H1 (cell line): ENCODE measurements at regions not wholly inside any gene's neighbourhood (a gene's known extent, or its start where the extent isn't known, plus 50 kb on each side); places are given as distances from the start of the nearest gene placed in this dataset.

Source experiments
- NANOG ChIP-seq: IDR thresholded peaks from 2 replicates; pipeline ENCODE4 v1.6.1; 2011; ENCODE audit warnings: low read length, low read depth, mild to moderate bottlenecking, inconsistent platforms; ENCODE audit not compliant: insufficient read depth, poor library complexity, severe bottlenecking
- POLR2A ChIP-seq, 2 experiments: IDR thresholded peaks; 1 replicate in 1 of 2; 2 replicates in 1 of 2; pipeline ENCODE4 v1.6.1; 2011; ENCODE audit warnings: low read depth in 2 of 2, low read length in 2 of 2, mild to moderate bottlenecking in 2 of 2; ENCODE audit errors: control extremely low read depth in 1 of 2
- YY1 ChIP-seq: IDR thresholded peaks from 2 replicates; pipeline ENCODE4 v1.6.1; 2011; ENCODE audit warnings: low read depth, mild to moderate bottlenecking, low read length

- TF ChIP-seq POLR2A (IDR thresholded peaks at IDR 0.05; ENCODE audit: control extremely low read depth in 1 of 2, low read depth in 2 of 2, low read length in 2 of 2): no peak
- no peak for TF ChIP-seq YY1
- TF ChIP-seq NANOG: no peak
These were observed 100.2 kb upstream of the CDC42EP3 start (continued) for GRCh38 chr2:37771600-37772088.
